ENCODE measurements at regions not wholly inside any gene's neighbourhood (a gene's known extent, or its start where the extent isn't known, plus 50 kb on each side); places are given as distances from the start of the nearest gene placed in this dataset.

DNA sequence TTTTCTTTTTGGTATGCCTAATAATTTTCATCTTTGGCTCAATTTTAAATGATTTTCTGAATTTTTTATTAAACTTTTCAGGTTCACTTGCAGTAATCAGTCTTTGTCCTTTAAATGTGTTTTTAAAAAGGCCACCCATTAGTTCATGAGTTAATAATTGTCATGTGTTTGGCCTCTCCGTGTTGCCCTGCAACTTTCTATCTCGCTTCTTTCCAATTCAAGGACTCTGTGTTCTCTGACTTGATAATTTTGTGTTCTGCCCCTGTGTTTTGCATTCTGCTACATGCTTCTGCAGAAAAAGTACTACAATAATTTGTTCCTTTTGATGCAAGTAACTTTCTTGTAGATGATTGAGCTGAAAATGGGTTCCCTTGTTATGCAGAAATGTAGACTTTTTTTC lies 921.4 kb upstream of the LRATD1 start:
- TF ChIP-seq EZH2phosphoT487 (IDR thresholded peaks at IDR 0.05; ENCODE audit: insufficient read depth, low read depth) (no peak), EZH2 (IDR thresholded peaks at IDR 0.05; ENCODE audit: insufficient read depth, poor library complexity, severe bottlenecking) (no peak)

Measured in GM23248 (cell line).